Rectal smooth muscle tissue (tissue), 1 donor: ENCODE measurements at regions not wholly inside any gene's neighbourhood (a gene's known extent, or its start where the extent isn't known, plus 50 kb on each side); places are given as distances from the start of the nearest gene placed in this dataset.

Source experiments
- H3K27ac ChIP-seq: one replicate; pipeline ENCODE4 v1.7.0; 2013; ENCODE audit warnings: low read depth, low read length, inconsistent platforms
- H3K27me3 ChIP-seq: one replicate; pipeline ENCODE4 v1.7.0; 2013; ENCODE audit warnings: low read length; ENCODE audit not compliant: control insufficient read depth, insufficient read depth
- H3K36me3 ChIP-seq: one replicate; pipeline ENCODE4 v1.7.0; 2013; ENCODE audit warnings: low read length; ENCODE audit not compliant: control insufficient read depth, insufficient read depth
- H3K4me1 ChIP-seq: one replicate; pipeline ENCODE4 v1.7.0; 2013; ENCODE audit warnings: low read length; ENCODE audit not compliant: control insufficient read depth, insufficient read depth
- H3K4me3 ChIP-seq: one replicate; pipeline ENCODE4 v1.7.0; 2013; ENCODE audit warnings: low read length
- H3K9ac ChIP-seq: one replicate; pipeline ENCODE4 v1.7.0; 2013; ENCODE audit warnings: low read length

- H3K27me3 ChIP-seq, result no peaks in the 10 kb centered on the region
- no peaks in the 10 kb centered on the region for H3K36me3 ChIP-seq
- H3K4me3 ChIP-seq, result no peak overlapping the region
- no peak overlapping the region for H3K27ac ChIP-seq
- no peak overlapping the region for H3K9ac ChIP-seq
- H3K4me1 ChIP-seq, result no peaks in the 10 kb centered on the region
These were observed 189.6 kb downstream of the MYLK4 start for GRCh38 chr6:2560917-2561698.

- H3K4me3 ChIP-seq, result no peak overlapping the region
- H3K9ac ChIP-seq, result no peak overlapping the region
- no peak overlapping the region for H3K27ac ChIP-seq
- H3K4me1 ChIP-seq, result no peaks in the 10 kb centered on the region
- no peaks in the 10 kb centered on the region for H3K27me3 ChIP-seq
- H3K36me3 ChIP-seq, result no peaks in the 10 kb centered on the region
These were observed 190.4 kb downstream of the MYLK4 start for GRCh38 chr6:2560140-2560818.

GRCh38 chr6:2558861-2559801, 191.6 kb downstream of the MYLK4 start:
- no peaks in the 10 kb centered on the region for H3K27me3 ChIP-seq
- no peak overlapping the region for H3K4me3 ChIP-seq
- no peaks in the 10 kb centered on the region for H3K36me3 ChIP-seq
- no peak overlapping the region for H3K27ac ChIP-seq
- no peak overlapping the region for H3K9ac ChIP-seq
- no peaks in the 10 kb centered on the region for H3K4me1 ChIP-seq

- Histone ChIP-seq H3K4me1 (no peaks in the 10 kb centered on the region), H3K27ac (no peak overlapping the region), H3K36me3 (no peaks in the 10 kb centered on the region), H3K27me3 (no peaks in the 10 kb centered on the region), H3K4me3 (no peak overlapping the region), H3K9ac (no peak overlapping the region)
These were observed 192.5 kb downstream of the MYLK4 start for GRCh38 chr6:2558098-2558680.

GRCh38 chr6:2557181-2557720, 193.5 kb downstream of the MYLK4 start:
- H3K4me1 ChIP-seq, result no peaks in the 10 kb centered on the region
- H3K4me3 ChIP-seq, result no peak overlapping the region
- no peaks in the 10 kb centered on the region for H3K27me3 ChIP-seq
- H3K9ac ChIP-seq, result no peak overlapping the region
- H3K36me3 ChIP-seq, result no peaks in the 10 kb centered on the region
- no peak overlapping the region for H3K27ac ChIP-seq

- Histone ChIP-seq H3K9ac (no peak overlapping the region), H3K36me3 (no peaks in the 10 kb centered on the region), H3K27ac (no peak overlapping the region), H3K27me3 (no peaks in the 10 kb centered on the region), H3K4me3 (no peak overlapping the region), H3K4me1 (no peaks in the 10 kb centered on the region)
These were observed 194.0 kb downstream of the MYLK4 start for GRCh38 chr6:2556761-2557160.

- Histone ChIP-seq H3K4me3 (no peak overlapping the region), H3K9ac (no peak overlapping the region), H3K36me3 (no peaks in the 10 kb centered on the region), H3K27ac (no peak overlapping the region), H3K4me1 (no peaks in the 10 kb centered on the region), H3K27me3 (no peaks in the 10 kb centered on the region)
These were observed 196.0 kb downstream of the MYLK4 start for GRCh38 chr6:2554651-2555260.

GRCh38 chr6:2552526-2553154, 198.1 kb downstream of the MYLK4 start:
- Histone ChIP-seq H3K4me1 (no peaks in the 10 kb centered on the region), H3K4me3 (no peak overlapping the region), H3K27me3 (no peaks in the 10 kb centered on the region), H3K9ac (no peak overlapping the region), H3K27ac (no peak overlapping the region), H3K36me3 (no peaks in the 10 kb centered on the region)

GRCh38 chr6:2551705-2552104, 199.0 kb downstream of the MYLK4 start:
- H3K36me3 ChIP-seq, result no peaks in the 10 kb centered on the region
- H3K4me3 ChIP-seq, result no peak overlapping the region
- H3K27ac ChIP-seq, result no peak overlapping the region
- H3K4me1 ChIP-seq, result no peaks in the 10 kb centered on the region
- H3K27me3 ChIP-seq, result no peaks in the 10 kb centered on the region
- no peak overlapping the region for H3K9ac ChIP-seq

GRCh38 chr6:2550247-2550646, 200.5 kb downstream of the MYLK4 start:
- Histone ChIP-seq H3K9ac (no peak overlapping the region), H3K27ac (no peak overlapping the region), H3K27me3 (no peaks in the 10 kb centered on the region), H3K4me1 (no peaks in the 10 kb centered on the region), H3K36me3 (no peaks in the 10 kb centered on the region), H3K4me3 (no peak overlapping the region)

GRCh38 chr6:2549834-2550233, 200.9 kb downstream of the MYLK4 start:
- Histone ChIP-seq H3K27me3 (no peaks in the 10 kb centered on the region), H3K36me3 (no peaks in the 10 kb centered on the region), H3K9ac (no peak overlapping the region), H3K4me3 (no peak overlapping the region), H3K27ac (no peak overlapping the region), H3K4me1 (no peaks in the 10 kb centered on the region)
